GM13977 (cell line): ENCODE measurements at regions not wholly inside any gene's neighbourhood (a gene's known extent, or its start where the extent isn't known, plus 50 kb on each side); places are given as distances from the start of the nearest gene placed in this dataset.

ENCODE experiments used
- DNase-seq: peaks from one replicate; pipeline ENCODE4 v3.0.0; 2012; ENCODE audit warnings: low spot score
- CTCF ChIP-seq: IDR thresholded peaks from 2 replicates; pipeline ENCODE4 v1.5.1; 2012; ENCODE audit warnings: mild to moderate bottlenecking, control low read depth; ENCODE audit not compliant: insufficient read depth; ENCODE audit errors: extremely low read depth, missing control alignments
- in situ Hi-C: fragments of 300-500 bp; cut with MboI; formaldehyde crosslinking; loops from one replicate; pipeline ENCODE4 v1.12.0; 2022; ENCODE audit warnings: low sequenced_read_pairs, low pct_unique_long_range_greater_than_20kb, mixed read lengths, inconsistent platforms; ENCODE audit not compliant: unreplicated experiment

GRCh38 chr4:3832536-3833220 lies 66.5 kb downstream of the ADRA2C start:
- no peak for TF ChIP-seq CTCF
- DNase-seq: no peak
- in situ Hi-C loops: no loop called here

- no peak for TF ChIP-seq CTCF
- in situ Hi-C loops: no loop called here
- no peak for DNase-seq
Observed at GRCh38 chr4:3833326-3833989, 67.3 kb downstream of the ADRA2C start.

- DNase-seq: no peak
- in situ Hi-C loops: no loop called here
- TF ChIP-seq CTCF: no peak
Observed at GRCh38 chr4:3834186-3834662, 68.0 kb downstream of the ADRA2C start.

- TF ChIP-seq CTCF: no peak
- in situ Hi-C loops: no loop called here
- DNase-seq: no peak
Observed at GRCh38 chr4:3834663-3835521, 68.7 kb downstream of the ADRA2C start.

GRCh38 chr4:3835527-3836405 lies 69.6 kb downstream of the ADRA2C start:
- no peak for DNase-seq
- no peak for TF ChIP-seq CTCF
- in situ Hi-C loops: no loop called here

GRCh38 chr4:3836406-3836755 lies 70.2 kb downstream of the ADRA2C start:
- no peak for DNase-seq
- no peak for TF ChIP-seq CTCF
- in situ Hi-C loops: no loop called here
